Astrocyte (in vitro differentiated cells and primary cell): ENCODE measurements at regions not wholly inside any gene's neighbourhood (a gene's known extent, or its start where the extent isn't known, plus 50 kb on each side); places are given as distances from the start of the nearest gene placed in this dataset.

ENCODE experiments used
- EZH2 ChIP-seq: IDR thresholded peaks from 2 replicates; pipeline ENCODE4 v1.6.1; 2012; ENCODE audit warnings: mild to moderate bottlenecking, low read length, inconsistent platforms; ENCODE audit not compliant: insufficient read depth
- TF ChIP-seq, protein P1 (sequence below): IDR thresholded peaks from 2 replicates; pipeline ENCODE4 v1.5.1; 2011; ENCODE audit warnings: low read depth, mild to moderate bottlenecking, inconsistent platforms, low read length, moderate library complexity; ENCODE audit not compliant: insufficient read depth

DNA sequence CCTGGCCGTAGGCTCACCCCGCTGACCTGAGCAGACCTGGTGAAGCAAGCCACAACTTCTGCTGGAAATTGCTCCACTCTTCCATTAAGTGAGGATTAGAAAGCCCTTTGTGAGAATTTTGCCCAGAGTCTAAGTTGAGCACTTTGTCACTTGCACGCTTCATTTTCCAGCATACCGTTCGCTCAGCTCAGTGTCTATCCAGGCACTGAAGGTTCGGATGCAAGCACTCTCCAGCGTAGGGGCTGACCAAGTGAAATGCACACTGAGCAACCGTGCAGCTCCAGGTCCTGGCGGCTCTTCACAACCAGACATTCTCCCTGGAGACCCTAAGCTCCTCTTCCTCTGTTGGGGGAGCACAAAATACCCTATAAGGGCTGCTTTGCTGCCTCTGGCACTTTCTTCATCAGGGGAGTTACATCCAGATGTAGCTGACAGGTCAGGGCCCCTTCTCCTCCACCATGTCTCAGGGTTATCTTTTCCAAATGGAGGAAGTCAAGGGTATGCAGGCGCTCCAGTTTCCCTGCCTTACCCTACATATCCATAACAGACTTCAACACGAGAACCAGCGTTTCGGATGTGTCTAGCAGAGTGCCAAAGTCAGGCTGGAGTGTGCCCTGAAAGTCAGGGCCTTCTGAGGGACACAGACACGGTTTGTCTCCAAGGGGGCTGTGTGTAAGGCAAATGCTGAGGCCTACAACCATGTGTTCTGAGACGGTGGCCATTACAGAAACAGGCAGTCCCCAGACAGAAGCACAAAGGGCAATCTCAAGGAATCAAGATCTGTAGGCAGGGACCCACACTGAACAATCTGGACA is 146.7 kb upstream of the AFDN start:
- TF ChIP-seq, protein P1, sequence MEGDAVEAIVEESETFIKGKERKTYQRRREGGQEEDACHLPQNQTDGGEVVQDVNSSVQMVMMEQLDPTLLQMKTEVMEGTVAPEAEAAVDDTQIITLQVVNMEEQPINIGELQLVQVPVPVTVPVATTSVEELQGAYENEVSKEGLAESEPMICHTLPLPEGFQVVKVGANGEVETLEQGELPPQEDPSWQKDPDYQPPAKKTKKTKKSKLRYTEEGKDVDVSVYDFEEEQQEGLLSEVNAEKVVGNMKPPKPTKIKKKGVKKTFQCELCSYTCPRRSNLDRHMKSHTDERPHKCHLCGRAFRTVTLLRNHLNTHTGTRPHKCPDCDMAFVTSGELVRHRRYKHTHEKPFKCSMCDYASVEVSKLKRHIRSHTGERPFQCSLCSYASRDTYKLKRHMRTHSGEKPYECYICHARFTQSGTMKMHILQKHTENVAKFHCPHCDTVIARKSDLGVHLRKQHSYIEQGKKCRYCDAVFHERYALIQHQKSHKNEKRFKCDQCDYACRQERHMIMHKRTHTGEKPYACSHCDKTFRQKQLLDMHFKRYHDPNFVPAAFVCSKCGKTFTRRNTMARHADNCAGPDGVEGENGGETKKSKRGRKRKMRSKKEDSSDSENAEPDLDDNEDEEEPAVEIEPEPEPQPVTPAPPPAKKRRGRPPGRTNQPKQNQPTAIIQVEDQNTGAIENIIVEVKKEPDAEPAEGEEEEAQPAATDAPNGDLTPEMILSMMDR: no peak
- no peak for TF ChIP-seq EZH2
